NCI-H460 (cell line): ENCODE measurements at regions not wholly inside any gene's neighbourhood (a gene's known extent, or its start where the extent isn't known, plus 50 kb on each side); places are given as distances from the start of the nearest gene placed in this dataset.
"Not testable (repeated sequence)": the region's sequence is repeated elsewhere in the genome, so short reads cannot be mapped to it uniquely, and the experiment has no call there.

Experiments used
- DNase-seq: peaks from one replicate; pipeline ENCODE4 v3.0.0-alpha.2; 2016; ENCODE audit warnings: low read depth; ENCODE audit errors: extremely low read depth

GRCh38 chr9:106038266-106039001, 344.1 kb downstream of the TMEM38B start:
- no peak for DNase-seq

- DNase-seq = no peak
These were observed 345.0 kb downstream of the TMEM38B start for GRCh38 chr9:106039151-106039935.

- not testable (repeated sequence) for DNase-seq
These were observed 347.6 kb downstream of the TMEM38B start for GRCh38 chr9:106041920-106042319.

- DNase-seq = no peak
These were observed 357.2 kb downstream of the TMEM38B start for GRCh38 chr9:106051545-106051944.

GRCh38 chr9:106052166-106052565, 357.8 kb downstream of the TMEM38B start:
- no peak for DNase-seq

GRCh38 chr9:106052735-106053134, 358.4 kb downstream of the TMEM38B start:
- DNase-seq = no peak

GRCh38 chr9:106056328-106056727, 362.0 kb downstream of the TMEM38B start:
- no peak for DNase-seq

GRCh38 chr9:106058460-106058859, 364.1 kb downstream of the TMEM38B start:
- DNase-seq = no peak

- no peak for DNase-seq
These were observed 365.5 kb downstream of the TMEM38B start for GRCh38 chr9:106059886-106060285.

- no peak for DNase-seq
These were observed 366.5 kb downstream of the TMEM38B start for GRCh38 chr9:106060885-106061284.

GRCh38 chr9:106062250-106062649, 367.9 kb downstream of the TMEM38B start:
- no peak for DNase-seq

- DNase-seq = no peak
These were observed 370.8 kb downstream of the TMEM38B start for GRCh38 chr9:106065136-106065535.

GRCh38 chr9:106065579-106066214, 371.4 kb downstream of the TMEM38B start:
- no peak for DNase-seq

- DNase-seq = no peak
These were observed 372.7 kb downstream of the TMEM38B start for GRCh38 chr9:106066940-106067524.

GRCh38 chr9:106069241-106069640, 374.9 kb downstream of the TMEM38B start:
- no peak for DNase-seq

- no peak for DNase-seq
These were observed 378.1 kb downstream of the TMEM38B start for GRCh38 chr9:106072421-106072820.

- no peak for DNase-seq
These were observed 379.7 kb downstream of the TMEM38B start for GRCh38 chr9:106074006-106074405.

- DNase-seq = no peak
These were observed 381.1 kb downstream of the TMEM38B start for GRCh38 chr9:106075236-106075959.

- no peak for DNase-seq
These were observed 381.6 kb downstream of the TMEM38B start for GRCh38 chr9:106075960-106076327.

- DNase-seq = no peak
These were observed 382.4 kb downstream of the TMEM38B start for GRCh38 chr9:106076711-106077110.

GRCh38 chr9:106077731-106078130, 383.4 kb downstream of the TMEM38B start:
- no peak for DNase-seq
